DOHH2 (cell line): ENCODE measurements at regions not wholly inside any gene's neighbourhood (a gene's known extent, or its start where the extent isn't known, plus 50 kb on each side); places are given as distances from the start of the nearest gene placed in this dataset.
"Not testable (repeated sequence)": the region's sequence is repeated elsewhere in the genome, so short reads cannot be mapped to it uniquely, and the experiment has no call there.

Source experiments
- H3F3A ChIP-seq: fragments of 200-600 bp; sonication (generic), shearing (Covaris generic); 2 replicates; pipeline ENCODE4 v1.6.0; 2016; ENCODE audit warnings: antibody characterized with exemption, mild to moderate bottlenecking; ENCODE audit not compliant: control insufficient read depth, insufficient read depth
- H3K27ac ChIP-seq: fragments of 200-600 bp; sonication (generic); 2 replicates; pipeline ENCODE4 v1.5.1; 2014; ENCODE audit warnings: low read depth, mild to moderate bottlenecking, low read length, moderate library complexity
- H3K27me3 ChIP-seq: fragments of 200-600 bp; sonication (generic); 2 replicates; pipeline ENCODE4 v1.6.1; 2014; ENCODE audit warnings: mild to moderate bottlenecking, low read length, mixed read lengths; ENCODE audit not compliant: control insufficient read depth
- H3K36me3 ChIP-seq: fragments of 200-600 bp; sonication (generic); 2 replicates; pipeline ENCODE4 v1.6.1; 2014; ENCODE audit warnings: mild to moderate bottlenecking, low read length, moderate library complexity, mixed read lengths; ENCODE audit not compliant: control insufficient read depth
- H3K4me1 ChIP-seq: fragments of 200-600 bp; sonication (generic); 2 replicates; pipeline ENCODE4 v1.6.1; 2014; ENCODE audit warnings: mild to moderate bottlenecking, low read length, mixed read lengths; ENCODE audit not compliant: control insufficient read depth
- H3K4me2 ChIP-seq: fragments of 200-600 bp; sonication (generic); 2 replicates; pipeline ENCODE4 v1.6.0; 2014; ENCODE audit warnings: mild to moderate bottlenecking, low read length, moderate library complexity
- H3K4me3 ChIP-seq: fragments of 200-600 bp; sonication (generic); 2 replicates; pipeline ENCODE4 v1.5.1; 2014; ENCODE audit warnings: mild to moderate bottlenecking, low read length, mixed read lengths
- H3K79me2 ChIP-seq: fragments of 200-600 bp; sonication (generic); 2 replicates; pipeline ENCODE4 v1.6.1; 2014; ENCODE audit warnings: mild to moderate bottlenecking, low read length, mixed read lengths; ENCODE audit not compliant: control insufficient read depth
- H3K9me2 ChIP-seq: fragments of 200-600 bp; sonication (generic); replicated peaks from 2 replicates; pipeline ENCODE4 v1.6.1; 2014; ENCODE audit warnings: mild to moderate bottlenecking, low read length, mixed read lengths; ENCODE audit not compliant: control insufficient read depth
- H3K9me3 ChIP-seq: fragments of 200-600 bp; sonication (generic); 2 replicates; pipeline ENCODE4 v1.6.1; 2014; ENCODE audit warnings: antibody characterized with exemption, low read length, mixed read lengths; ENCODE audit not compliant: control insufficient read depth, insufficient read depth
- H4K20me1 ChIP-seq: fragments of 200-600 bp; sonication (generic); 2 replicates; pipeline ENCODE4 v1.6.0; 2014; ENCODE audit warnings: low read depth, mild to moderate bottlenecking, antibody characterized with exemption, low read length, moderate library complexity; ENCODE audit not compliant: control insufficient read depth, insufficient read depth
- EZH2phosphoT487 ChIP-seq: fragments of 200-600 bp; sonication (generic); IDR thresholded peaks from 2 replicates; pipeline ENCODE4 v1.6.1; 2017; ENCODE audit warnings: borderline replicate concordance, mild to moderate bottlenecking, antibody characterized with exemption, low read length, moderate library complexity, mixed read lengths
- TF ChIP-seq, protein P1 (sequence below): fragments of 200-600 bp; sonication (generic); IDR thresholded peaks from one replicate; pipeline ENCODE4 v1.5.1; 2014; ENCODE audit warnings: antibody characterized with exemption, mild to moderate bottlenecking, low read depth, low read length; ENCODE audit not compliant: poor library complexity, severe bottlenecking

DNA sequence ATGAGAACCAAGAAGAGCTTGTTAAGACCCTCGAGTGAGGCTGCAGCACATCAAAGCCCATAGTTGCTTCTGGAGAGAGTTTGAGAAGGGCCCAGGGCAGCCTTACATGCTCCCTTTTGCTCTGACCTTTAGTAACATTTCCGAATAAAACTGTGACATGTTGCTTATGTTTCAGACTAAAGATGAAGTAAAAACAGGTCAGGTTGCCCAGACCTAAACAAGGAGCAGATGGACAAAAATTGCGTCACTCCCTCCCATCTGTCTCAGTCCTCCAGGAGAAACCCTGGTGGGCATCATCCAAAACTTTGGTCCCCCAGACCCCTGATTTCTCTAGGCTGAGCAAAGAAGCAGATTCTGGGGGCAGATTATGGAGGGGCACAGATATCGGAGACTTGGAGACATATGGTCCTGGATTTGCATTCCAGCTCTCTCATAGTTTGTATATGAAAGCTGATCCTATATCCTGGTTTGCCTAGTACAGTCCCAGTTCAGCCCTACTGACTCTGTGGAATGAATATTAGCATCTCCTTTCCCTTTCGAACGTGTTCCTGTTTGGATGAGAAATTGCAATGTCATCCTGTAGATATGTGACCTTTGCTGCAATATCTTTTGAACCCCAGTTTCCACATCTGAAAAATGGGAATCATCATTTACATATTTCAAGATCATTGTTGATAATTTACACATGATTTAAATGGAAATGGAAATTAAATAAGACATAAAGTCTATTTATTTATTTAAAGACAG is 304.9 kb upstream of the USP24 start:
- H3K27ac ChIP-seq, result no peak overlapping the region
- no peaks in the 10 kb centered on the region for H3K79me2 ChIP-seq
- TF ChIP-seq, protein P1, sequence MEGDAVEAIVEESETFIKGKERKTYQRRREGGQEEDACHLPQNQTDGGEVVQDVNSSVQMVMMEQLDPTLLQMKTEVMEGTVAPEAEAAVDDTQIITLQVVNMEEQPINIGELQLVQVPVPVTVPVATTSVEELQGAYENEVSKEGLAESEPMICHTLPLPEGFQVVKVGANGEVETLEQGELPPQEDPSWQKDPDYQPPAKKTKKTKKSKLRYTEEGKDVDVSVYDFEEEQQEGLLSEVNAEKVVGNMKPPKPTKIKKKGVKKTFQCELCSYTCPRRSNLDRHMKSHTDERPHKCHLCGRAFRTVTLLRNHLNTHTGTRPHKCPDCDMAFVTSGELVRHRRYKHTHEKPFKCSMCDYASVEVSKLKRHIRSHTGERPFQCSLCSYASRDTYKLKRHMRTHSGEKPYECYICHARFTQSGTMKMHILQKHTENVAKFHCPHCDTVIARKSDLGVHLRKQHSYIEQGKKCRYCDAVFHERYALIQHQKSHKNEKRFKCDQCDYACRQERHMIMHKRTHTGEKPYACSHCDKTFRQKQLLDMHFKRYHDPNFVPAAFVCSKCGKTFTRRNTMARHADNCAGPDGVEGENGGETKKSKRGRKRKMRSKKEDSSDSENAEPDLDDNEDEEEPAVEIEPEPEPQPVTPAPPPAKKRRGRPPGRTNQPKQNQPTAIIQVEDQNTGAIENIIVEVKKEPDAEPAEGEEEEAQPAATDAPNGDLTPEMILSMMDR, result no peak
- no peak for TF ChIP-seq EZH2phosphoT487

DNA sequence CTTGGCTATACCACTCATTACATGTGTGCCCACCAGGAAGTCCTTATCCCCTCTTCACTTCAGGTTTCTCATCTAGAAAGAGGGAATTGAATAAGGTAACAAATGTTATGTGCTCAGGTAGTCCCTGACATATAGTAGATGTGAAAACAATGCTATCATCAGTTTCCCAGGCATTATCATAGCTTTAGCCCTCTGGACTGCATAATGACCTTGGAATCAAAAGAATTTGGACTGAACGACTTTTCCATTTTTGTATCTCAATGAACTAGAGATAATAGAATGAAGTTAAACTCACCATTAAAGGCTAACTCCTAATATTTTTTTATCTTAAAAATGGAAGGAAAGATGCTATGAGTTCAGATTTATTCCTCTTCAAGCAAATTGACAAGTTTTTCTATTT is 304.1 kb upstream of the USP24 start:
- H3K9me2 ChIP-seq, result no peaks in the 10 kb centered on the region
- no peaks in the 10 kb centered on the region for H3K9me3 ChIP-seq
- H3K4me2 ChIP-seq, result no peak overlapping the region
- H3K4me1 ChIP-seq, result no peaks in the 10 kb centered on the region
- H3K27me3 ChIP-seq, result no peaks in the 10 kb centered on the region
- no peaks in the 10 kb centered on the region for H4K20me1 ChIP-seq
- TF ChIP-seq, protein P1, result no peak
- no peak for TF ChIP-seq EZH2phosphoT487
- no peak overlapping the region for H3K4me3 ChIP-seq
- H3K36me3 ChIP-seq, result no peaks in the 10 kb centered on the region
- H3K79me2 ChIP-seq, result no peaks in the 10 kb centered on the region
- H3F3A ChIP-seq, result no peaks in the 10 kb centered on the region
- no peak overlapping the region for H3K27ac ChIP-seq

More for the DNA sequence above, 304.9 kb upstream of the USP24 start:
- Histone ChIP-seq H3K9me2 (no peaks in the 10 kb centered on the region), H4K20me1 (no peaks in the 10 kb centered on the region), H3K4me1 (no peaks in the 10 kb centered on the region), H3K4me2 (no peak overlapping the region), H3F3A (no peaks in the 10 kb centered on the region), H3K4me3 (no peak overlapping the region), H3K36me3 (no peaks in the 10 kb centered on the region), H3K9me3 (no peaks in the 10 kb centered on the region), H3K27me3 (no peaks in the 10 kb centered on the region)

DNA sequence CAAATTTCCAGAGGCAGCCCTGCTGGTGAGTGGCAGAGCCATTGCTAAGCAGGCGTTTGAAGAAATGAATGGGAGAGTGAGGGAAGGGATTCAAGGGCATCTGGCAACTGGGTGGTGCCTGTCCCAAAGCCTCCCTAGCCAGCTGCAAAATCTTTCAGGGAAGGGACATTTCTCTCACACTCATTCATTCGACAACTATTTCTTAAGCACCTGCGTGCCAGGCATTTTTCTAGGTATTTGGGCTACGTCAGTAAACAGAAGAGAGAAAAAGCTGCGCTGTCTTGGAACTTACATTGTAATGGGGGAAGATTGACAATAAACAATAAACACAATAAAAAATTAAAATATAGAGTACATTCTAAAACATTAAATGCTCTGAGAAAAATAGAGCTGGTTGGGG is 301.9 kb upstream of the USP24 start:
- Histone ChIP-seq H4K20me1 (no peaks in the 10 kb centered on the region), H3K79me2 (no peaks in the 10 kb centered on the region), H3K4me1 (no peaks in the 10 kb centered on the region), H3K27ac (no peak overlapping the region), H3K27me3 (no peaks in the 10 kb centered on the region), H3K4me2 (no peak overlapping the region), H3K4me3 (no peak overlapping the region), H3K9me3 (no peaks in the 10 kb centered on the region), H3K36me3 (no peaks in the 10 kb centered on the region), H3F3A (no peaks in the 10 kb centered on the region), H3K9me2 (no peaks in the 10 kb centered on the region)
- no peak for TF ChIP-seq EZH2phosphoT487
- TF ChIP-seq, protein P1, result no peak

DNA sequence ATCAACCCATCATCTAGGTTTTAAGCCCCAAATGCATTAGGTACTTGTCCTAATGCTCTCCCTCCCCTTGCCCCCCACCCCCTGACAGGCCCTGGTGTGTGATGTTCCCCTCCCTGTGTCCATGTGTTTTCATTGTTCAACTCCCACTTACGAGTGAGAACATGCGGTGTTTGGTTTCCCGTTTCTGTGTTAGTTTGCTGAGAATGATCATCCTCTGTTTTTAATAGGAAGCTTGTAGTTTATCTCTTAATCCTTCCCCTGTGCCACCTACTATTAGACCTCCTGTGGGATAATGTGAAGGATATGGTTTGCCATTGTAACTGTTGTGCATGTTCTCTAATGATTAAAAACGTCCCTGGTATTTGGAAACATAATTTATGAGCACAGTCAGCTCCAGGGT is 299.4 kb upstream of the USP24 start:
- H3K79me2 ChIP-seq, H3K9me2 ChIP-seq, H4K20me1 ChIP-seq, H3K27ac ChIP-seq, H3K27me3 ChIP-seq, H3F3A ChIP-seq, H3K4me2 ChIP-seq, H3K4me1 ChIP-seq, H3K9me3 ChIP-seq, H3K36me3 ChIP-seq, H3K4me3 ChIP-seq: not testable (repeated sequence)
